Ecto neural progenitor cell (in vitro differentiated cells): ENCODE measurements at regions not wholly inside any gene's neighbourhood (a gene's known extent, or its start where the extent isn't known, plus 50 kb on each side); places are given as distances from the start of the nearest gene placed in this dataset.

Source experiments
- DNase-seq: peaks from one replicate; pipeline ENCODE4 v3.0.0-alpha.2; 2018; ENCODE audit warnings: low spot score

GRCh38 chr16:66265556-66266141 lies 100.8 kb upstream of the CDH5 start:
- peak; percentile 33 for DNase-seq

- DNase-seq, result no peak
Measured at GRCh38 chr16:66265048-66265415, 101.5 kb upstream of the CDH5 start.

GRCh38 chr16:66264311-66265047 lies 102.0 kb upstream of the CDH5 start:
- peak; percentile 33 for DNase-seq

GRCh38 chr16:66263973-66264310 lies 102.5 kb upstream of the CDH5 start:
- no peak for DNase-seq

GRCh38 chr16:66263168-66263972 lies 103.1 kb upstream of the CDH5 start:
- DNase-seq, result no peak

GRCh38 chr16:66262253-66263167 lies 104.0 kb upstream of the CDH5 start:
- no peak for DNase-seq

- no peak for DNase-seq
Measured at GRCh38 chr16:66261826-66262225, 104.7 kb upstream of the CDH5 start.

- no peak for DNase-seq
Measured at GRCh38 chr16:66260522-66261254, 105.8 kb upstream of the CDH5 start.

- no peak for DNase-seq
Measured at GRCh38 chr16:66258916-66259845, 107.3 kb upstream of the CDH5 start.

GRCh38 chr16:66256919-66257318 lies 109.6 kb upstream of the CDH5 start:
- DNase-seq, result no peak

- no peak for DNase-seq
Measured at GRCh38 chr16:66255647-66256046, 110.8 kb upstream of the CDH5 start.

- no peak for DNase-seq
Measured at GRCh38 chr16:66254751-66255150, 111.7 kb upstream of the CDH5 start.

- DNase-seq, result no peak
Measured at GRCh38 chr16:66254106-66254505, 112.4 kb upstream of the CDH5 start.

- no peak for DNase-seq
Measured at GRCh38 chr16:66251476-66252160, 114.9 kb upstream of the CDH5 start.

GRCh38 chr16:66250686-66251431 lies 115.6 kb upstream of the CDH5 start:
- no peak for DNase-seq

- no peak for DNase-seq
Measured at GRCh38 chr16:66247516-66248481, 118.7 kb upstream of the CDH5 start.

- no peak for DNase-seq
Measured at GRCh38 chr16:66245868-66246267, 120.6 kb upstream of the CDH5 start.

GRCh38 chr16:66245072-66245471 lies 121.4 kb upstream of the CDH5 start:
- DNase-seq, result no peak
